Mammary epithelial cell (primary cell): ENCODE measurements at regions not wholly inside any gene's neighbourhood (a gene's known extent, or its start where the extent isn't known, plus 50 kb on each side); places are given as distances from the start of the nearest gene placed in this dataset.

ENCODE experiments used
- CTCF ChIP-seq, 2 donors: IDR thresholded peaks in 1 of 2; conservative IDR thresholded peaks in 1 of 2; 2 replicates each; pipeline ENCODE4 v1.5.1; 2011 to 2012; ENCODE audit warnings: inconsistent platforms in 2 of 2, low read length in 2 of 2, mild to moderate bottlenecking in 2 of 2, control low read depth in 1 of 2, low read depth in 1 of 2; ENCODE audit not compliant: insufficient read depth in 1 of 2; ENCODE audit errors: extremely low read depth in 1 of 2
- EZH2 ChIP-seq: IDR thresholded peaks from 2 replicates; pipeline ENCODE4 v1.6.1; 2012; ENCODE audit warnings: low read length, inconsistent platforms, borderline replicate concordance

- TF ChIP-seq CTCF (conservative IDR thresholded peaks at IDR 0.05 in 1 of 2, IDR thresholded peaks at IDR 0.05 in 1 of 2; ENCODE audit: extremely low read depth in 1 of 2, insufficient read depth in 1 of 2, low read depth in 1 of 2, low read length in 2 of 2) (no peak), EZH2 (no peak)
Observed at GRCh38 chr15:38073178-38073946, 138.9 kb downstream of the TMCO5A start.
